ENCODE measurements at regions not wholly inside any gene's neighbourhood (a gene's known extent, or its start where the extent isn't known, plus 50 kb on each side); places are given as distances from the start of the nearest gene placed in this dataset.

DNA sequence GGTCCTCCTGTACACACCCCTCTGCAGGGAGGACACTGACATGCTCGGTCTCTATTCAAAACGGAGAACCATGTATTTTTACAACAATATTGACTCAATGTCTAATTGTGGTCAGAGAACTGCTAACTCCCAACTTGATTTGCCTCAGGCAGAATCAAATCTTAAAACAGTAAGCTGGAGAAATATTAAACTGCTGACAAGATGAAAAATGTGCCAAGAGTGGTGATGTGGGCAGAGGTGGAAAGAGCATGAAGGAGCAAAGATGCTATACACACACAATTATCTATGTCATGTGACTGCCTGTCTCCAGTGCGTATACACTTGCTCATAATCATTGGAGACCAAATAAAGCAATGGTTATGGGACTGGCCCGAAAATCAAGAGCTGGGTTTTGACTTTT is 556.1 kb upstream of the ZNF608 start:
- DNase-seq, result no peak

DNA sequence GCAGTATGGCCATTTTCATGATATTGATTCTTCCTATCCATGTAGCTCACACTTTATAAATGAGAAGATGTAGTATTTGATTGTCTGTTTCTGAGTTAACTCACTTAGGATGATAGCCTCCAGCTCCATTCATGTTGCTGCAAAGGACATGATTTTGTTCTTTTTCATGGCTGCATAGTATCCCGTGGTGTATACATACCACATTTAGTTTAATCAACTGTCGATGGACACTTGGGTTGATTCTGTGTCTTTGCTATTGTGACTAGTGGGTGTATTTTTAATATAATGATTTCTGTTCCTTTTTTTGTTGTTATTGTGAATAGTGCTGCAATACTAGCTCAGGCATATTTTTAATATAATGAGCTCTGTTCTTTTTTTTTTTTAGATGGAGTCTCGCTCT is 560.3 kb upstream of the ZNF608 start:
- DNase-seq, result no peak

DNA sequence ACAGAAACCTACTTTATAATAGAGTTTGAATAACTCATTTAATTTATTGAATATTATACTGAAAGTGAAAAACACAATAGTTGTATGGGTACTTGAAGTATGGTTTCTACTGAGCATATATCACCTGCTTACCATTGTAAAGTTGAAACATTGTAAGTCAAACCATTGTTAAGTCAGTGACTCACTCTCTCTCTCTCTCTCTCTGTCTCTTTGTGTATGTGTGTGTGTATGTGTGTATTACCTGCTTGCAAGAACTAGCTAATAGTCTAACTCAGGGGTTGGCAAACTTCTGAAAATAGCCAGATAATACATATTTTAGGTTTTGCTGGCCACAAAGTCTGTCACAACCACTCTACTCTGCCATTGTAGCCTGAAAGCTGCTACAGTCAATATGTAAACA is 564.3 kb upstream of the ZNF608 start:
- no peak for DNase-seq

DNA sequence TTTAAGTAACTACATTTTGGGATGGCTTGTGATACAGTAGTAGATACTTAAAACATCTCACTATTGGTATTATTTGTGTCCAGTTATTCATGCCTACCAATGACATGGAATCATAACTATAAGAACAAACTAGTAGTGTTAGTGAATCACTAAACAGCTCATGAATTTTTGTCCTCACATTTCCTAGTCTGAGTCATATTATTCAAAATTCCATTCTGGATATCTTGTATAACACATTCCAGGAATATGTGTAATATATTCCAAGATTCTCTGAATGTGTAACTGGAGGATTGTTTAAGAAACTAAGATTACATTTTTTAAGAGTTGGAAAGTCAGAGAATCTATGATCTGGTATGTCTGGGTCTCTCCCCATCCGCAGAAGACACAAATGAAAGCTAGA is 565.3 kb upstream of the ZNF608 start:
- DNase-seq, result no peak

DNA sequence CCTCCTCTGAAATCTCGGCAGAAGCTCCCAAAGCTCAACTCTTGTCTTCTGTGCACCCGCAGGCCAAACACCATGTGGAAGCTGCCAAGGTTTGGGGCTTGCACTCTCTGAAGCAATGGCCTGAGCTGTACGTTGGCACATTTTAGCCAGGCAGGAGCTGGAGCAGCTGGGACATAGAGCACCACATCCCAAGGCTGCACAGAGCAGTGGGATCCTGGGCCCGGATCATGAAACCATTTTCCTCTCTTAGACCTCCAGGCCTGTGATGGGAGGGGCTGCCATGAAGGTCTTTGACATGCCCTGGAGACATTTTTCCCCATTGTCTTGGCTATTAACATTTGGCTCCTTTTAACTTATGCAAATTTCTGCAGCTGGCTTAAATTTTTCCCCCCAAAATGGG is 567.1 kb upstream of the ZNF608 start:
- no peak for DNase-seq

DNA sequence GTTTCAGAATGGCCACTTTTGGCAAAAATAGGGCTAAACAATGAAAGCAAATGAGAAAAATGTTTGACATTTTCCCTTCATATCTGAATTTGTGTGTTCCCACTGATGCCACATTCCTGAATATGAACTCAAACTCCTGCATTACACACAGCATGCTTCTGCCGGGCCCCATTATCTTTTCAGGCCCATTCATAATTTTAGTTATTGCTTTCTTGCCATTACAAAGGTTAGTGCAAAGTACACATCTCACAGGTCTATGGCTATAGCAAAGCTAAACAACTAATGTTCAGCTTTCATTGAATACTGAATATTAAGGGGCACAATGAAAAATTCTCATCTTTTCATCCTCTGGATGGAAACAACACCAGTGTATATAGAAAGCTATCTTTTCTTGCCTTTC is 568.9 kb upstream of the ZNF608 start:
- no peak for DNase-seq

DNA sequence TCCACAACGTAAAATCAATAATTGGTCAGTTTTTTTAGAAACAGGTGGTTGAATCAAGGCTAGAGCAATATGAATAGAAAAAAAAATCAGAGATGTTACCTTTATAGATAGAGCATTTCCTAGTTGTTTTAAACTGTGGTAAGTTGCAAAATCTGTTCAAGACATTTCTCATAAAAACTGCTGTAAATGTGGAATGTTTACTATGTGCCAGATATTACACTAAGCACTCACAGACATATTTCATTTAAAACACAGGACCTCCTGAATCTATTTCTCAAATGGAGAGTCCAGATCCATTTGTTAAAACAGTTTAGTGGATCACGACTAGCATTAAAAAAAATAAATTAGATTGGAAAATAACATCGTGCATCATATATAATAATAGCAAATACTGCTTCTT is 570.0 kb upstream of the ZNF608 start:
- no peak for DNase-seq

DNA sequence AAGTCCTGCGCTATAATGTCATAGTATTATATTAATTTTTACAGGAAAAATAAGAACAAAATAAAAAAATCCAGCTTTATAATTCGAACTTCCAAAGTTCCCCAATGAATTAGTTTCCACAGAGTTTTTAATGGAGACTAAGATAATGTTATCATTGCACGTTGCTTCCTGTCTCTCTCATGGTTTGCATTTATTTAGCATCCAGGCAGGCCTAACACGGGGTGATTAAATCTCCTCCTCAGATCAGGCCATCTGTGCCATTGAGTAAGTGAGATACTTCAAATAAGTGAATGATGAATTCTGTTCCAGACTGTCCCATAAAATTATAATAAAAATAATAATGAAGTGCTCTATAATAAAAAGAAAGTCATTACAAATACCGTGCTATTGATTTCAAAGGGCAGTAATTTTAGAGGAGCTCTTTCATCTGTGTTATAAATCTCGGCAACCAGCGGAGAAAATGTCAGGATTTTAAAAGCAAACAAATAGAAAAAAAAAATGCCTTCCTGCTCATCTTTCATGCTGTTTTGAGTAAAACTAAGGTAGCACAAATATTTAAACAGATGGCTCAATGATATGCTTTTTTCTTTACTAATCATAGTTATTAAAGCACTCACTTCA is 570.6 kb upstream of the ZNF608 start:
- no peak for DNase-seq

DNA sequence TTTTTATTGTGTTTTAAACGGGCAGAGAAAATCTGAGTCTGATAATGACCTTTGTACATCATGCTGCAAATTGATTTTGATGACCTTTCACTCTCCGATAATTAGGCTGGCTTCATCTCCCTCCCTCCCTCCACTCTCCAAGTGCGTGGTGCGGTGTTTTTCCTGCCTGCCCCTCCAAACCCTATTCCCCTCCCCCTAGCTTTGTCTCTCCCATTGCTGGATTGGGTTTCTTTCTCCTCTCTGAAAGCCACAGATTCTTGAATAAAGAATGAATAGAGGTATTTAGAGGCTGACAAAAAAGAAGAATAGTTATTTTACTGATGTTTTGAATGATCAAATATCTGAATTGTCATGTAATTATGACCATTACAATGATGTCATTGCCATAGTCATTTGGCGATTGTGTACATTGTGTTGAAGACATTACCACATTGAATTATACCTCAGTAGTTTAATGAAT is 571.1 kb upstream of the ZNF608 start:
- DNase-seq, result no peak

DNA sequence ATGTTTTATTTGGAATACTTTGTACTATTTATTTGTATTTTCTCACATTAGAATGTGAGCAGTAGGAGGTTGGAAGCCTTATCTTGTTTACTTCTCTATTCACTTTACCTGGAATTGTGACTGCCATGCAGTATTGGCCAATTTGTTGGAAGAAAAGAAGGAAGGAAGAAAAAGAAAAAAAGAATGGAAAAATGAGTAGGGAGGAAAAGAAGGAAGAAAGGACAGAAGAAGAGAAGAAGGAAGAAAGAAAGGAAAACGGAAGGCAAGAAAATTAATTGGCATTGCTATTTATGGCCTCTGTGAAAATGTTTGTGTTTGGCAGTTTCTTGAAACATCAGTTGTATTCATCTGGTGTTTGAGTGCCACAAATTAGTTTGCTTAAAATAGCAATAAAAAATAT is 575.2 kb upstream of the ZNF608 start:
- DNase-seq, result no peak

DNA sequence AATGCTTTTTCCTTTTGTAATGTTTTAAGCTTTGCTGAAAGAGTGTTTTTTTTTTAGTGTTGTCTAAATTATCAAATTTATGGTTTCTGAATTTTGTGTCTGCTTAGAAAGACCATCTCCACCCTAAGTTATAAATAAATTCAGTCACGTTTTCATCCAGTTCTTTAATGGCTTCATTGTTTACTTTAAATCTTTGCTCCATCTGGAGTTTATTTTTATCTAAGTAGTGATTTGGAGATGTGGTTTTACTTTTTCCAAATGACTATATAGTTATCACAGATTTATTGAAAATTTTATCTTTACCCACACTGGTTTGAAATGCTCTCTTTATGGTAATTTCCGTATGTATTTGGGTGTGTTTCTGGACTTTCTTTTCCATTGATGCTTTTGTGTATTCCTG is 577.2 kb upstream of the ZNF608 start:
- DNase-seq, result no peak

DNA sequence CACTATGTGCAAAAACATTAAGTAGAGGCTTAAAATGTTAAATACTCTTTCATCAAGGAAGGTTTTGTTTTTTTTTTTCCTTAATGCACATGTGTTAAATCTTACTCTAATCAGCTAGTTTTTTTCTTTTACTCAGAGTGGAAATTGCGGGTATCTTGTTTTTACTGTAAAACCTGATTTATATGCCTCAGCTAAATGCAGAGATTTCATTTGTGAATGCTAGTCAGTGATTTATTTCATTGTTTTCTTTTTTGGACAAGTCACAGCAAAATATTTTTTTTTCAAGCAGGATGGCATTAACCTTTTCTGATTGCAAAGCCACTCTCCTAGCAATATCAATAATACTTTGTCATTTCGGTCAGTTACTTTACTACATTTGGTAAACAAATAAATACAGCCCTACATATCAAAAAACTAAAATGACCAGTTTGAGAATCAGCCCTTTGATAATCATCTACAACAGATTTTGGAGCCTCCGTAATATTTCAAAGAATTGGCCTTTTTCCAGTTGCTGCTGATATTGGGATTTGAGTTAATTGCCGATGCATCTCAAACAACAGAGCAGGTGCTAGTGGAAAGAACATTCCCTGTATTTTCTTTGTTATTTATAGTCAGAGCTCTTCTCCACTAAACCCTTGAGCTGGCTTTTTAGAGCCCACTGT is 579.2 kb upstream of the ZNF608 start:
- no peak for DNase-seq

DNA sequence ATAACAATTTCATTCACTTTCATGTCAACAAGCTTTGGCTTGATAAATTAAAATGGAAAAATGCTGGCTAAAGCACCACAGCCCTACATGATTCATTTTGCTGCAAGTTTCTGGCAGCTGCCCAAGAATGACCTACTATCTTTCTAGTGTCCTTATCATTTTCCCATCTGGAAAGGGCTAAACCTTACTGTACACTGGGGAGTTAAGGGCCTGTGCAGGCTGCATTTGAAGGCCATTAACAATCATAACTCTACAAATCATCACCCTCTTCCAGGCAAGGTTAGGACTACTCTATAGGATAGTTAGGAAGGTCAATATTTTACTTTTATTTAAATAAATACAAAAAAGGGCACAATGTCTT is 579.7 kb upstream of the ZNF608 start:
- no peak for DNase-seq

DNA sequence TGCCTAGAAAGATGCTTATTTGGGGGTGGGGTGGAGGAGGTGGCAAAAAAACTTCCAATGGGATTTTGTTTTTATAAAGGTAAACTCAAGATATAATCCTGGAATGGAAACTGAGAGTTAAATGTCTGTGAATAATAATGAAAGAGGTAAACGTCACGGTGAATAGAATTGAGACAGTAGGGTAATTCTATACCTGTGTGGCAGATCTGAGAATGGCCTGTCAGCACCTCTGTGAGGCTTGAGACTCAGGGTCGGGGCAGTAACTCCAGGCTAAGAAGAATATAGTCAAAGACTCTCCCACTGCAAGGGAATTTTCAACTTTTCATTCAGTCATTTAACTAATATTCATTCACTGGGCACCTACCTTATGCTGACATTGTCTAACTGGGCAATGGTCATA is 581.2 kb upstream of the ZNF608 start:
- no peak for DNase-seq

DNA sequence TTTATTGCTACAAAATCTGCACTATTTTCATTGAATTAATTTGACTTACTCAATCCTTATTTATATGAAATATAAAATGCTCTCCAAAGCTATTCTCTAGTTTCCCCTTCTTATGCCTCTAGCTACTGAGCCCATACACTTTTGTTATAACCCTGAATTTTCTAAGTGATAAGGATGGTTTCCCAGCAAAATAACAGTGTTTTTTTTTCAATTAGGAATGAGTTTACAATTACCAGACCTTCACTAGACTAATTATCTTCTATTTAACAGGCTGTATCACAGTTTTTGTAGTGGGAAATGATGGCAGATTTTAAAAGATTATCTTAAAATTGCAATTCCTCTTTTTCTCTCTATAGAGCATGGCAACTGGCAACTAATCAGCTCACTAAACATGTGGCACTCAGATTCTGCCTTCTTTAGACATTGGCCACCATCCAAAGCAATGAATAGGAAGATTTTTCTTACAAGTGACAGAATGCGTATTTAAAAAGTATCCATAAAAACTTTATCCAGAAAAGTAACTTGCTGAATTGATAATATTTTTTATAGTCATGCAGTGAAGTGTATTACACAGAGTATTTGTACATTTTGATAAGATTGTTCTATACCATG is 585.7 kb upstream of the ZNF608 start:
- DNase-seq, result no peak

DNA sequence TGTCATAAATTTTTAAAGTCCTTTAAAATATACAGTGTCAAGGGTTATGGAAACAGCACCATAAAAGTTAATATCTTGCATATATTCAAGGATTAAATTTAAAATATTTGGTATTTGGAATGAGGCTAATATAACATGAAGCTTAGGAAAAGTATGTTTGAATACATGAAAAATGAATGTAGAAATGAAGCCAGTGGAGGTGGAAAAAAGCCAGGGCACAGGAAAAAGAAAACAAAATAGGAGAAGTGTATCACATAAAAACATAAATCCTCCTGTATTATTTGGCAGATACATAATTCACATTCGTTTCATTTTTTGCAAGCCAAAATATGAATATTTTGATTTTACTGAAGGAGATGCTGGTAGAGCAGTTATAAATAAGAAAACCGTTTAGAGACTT is 587.0 kb upstream of the ZNF608 start:
- DNase-seq, result no peak

DNA sequence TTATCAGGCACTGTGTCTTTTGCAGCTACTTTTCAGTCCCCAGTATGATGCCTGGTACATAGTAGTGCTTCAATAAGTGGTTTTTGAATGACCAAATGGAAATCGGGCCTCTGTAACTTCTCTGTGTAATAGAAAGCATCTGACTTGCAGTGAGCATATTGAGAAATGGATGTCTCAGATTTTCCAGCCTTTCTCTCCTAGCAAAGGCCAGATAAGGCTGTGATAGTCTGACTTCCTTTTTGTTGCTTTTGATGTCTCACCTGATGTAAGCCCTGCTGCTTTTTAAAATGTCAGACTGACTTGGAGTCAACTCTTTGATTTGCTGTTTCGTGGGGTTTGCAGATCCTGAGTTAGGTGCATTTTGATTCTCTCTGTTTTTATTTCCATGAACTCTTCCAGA is 590.0 kb upstream of the ZNF608 start:
- DNase-seq, result no peak

DNA sequence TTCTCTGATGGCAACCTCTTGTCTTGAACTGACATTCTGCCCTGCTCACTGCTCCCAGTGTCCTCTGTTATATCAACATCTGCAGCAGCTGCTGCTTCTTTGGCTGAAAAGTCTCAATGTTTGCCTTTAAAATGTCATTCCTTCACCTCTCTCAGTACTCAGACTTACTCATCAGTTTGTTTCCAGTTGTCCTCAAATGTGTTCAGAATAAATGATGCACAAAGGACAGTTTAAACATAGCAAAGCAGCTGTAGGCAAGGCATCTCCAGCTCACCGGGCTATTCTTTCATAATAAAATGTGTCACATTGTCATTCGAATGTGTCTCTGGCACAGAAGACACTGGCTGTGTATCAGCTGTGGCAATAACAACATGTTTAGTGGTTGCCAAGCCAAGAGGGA is 590.9 kb upstream of the ZNF608 start:
- no peak for DNase-seq

DNA sequence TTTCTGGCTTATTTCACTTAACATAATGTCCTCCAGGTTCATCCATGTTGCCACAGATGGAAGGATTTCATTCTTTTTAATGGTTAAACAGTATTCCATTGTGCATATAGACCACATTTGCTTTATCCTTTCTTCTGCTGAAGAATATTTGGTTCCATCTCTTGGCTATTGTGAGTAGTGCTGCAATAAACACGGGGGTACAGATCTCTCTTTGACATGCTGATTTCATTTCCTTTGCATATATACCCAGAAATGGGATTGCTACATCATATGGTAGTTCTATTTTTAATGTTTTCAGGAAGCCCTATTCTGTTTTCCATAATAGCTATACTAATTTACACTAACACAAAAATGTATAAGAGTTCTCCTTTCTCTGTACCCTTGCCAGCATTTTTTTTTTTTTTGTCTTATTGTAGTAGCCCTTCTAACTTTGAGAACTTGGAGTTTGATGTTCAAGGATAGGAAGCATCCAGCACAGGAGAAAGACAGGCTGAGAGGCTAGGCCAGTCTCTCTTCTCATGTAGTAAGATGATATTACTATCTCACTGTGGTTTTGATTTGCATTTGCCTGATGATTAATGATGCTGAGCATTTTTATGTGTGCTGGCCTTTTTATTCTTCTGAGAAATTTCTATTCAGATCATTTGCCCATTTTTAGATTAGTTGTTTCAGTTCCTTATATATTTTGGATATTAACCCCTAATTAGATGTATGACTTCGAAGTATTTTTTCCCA is 592.2 kb upstream of the ZNF608 start:
- DNase-seq, result no peak

DNA sequence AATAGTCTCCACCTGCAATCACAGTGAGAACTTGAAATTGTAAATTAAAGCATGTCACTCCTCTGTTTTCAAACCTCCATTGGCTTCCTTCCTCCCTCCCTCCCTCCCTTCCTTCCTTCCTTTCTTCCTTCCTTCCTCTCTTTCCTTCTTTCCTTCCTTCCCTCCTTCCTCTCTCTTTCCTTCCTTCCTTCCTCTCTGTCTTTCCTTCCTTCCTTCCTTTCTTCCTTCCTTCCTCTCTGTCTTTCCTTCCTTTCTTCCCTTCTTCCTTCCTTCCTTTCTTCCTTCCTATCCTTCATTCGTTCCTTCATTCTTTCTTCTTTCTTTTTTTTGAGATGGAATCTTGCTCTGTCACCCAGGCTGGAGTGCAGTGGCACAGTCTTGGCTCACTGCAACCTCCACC is 595.0 kb upstream of the ZNF608 start:
- DNase-seq, result no peak

DNA sequence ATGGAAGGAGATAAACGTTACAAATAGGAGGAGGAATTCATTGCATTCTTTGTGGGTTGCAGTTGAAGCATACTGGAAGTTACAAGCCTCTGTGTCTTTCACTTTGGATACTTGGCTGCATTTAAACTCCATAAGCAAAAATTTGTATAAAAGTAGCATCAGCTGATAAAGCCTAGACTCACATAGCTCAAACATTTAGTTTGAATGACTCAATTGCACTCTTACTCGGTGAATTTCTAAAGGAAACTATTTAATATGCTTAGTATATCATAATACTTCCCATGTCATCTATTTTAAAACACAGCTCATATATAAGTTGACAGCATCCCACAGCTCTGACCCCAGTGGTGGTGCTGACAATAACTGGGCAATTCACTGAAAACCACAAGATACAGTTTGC is 596.6 kb upstream of the ZNF608 start:
- no peak for DNase-seq

DNA sequence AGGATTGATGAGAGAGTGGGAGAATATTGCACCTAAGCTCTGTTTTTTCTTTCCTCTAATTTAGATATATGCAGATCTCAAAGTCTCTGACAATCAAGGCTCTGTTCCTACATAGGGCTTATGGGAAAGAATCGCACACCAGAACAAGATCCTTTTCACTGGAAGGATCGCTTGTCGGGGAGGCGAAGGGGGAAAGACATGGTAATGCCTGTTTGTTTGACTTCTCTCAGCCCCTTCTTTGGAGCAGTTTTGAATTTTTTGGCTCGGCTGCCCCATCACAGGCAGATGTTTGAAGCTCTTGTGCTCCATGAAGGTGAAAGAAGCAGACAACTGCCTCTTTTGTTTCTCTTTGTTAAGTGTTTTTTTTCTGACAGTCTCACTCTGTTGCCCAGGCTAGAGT is 599.9 kb upstream of the ZNF608 start:
- no peak for DNase-seq

DNA sequence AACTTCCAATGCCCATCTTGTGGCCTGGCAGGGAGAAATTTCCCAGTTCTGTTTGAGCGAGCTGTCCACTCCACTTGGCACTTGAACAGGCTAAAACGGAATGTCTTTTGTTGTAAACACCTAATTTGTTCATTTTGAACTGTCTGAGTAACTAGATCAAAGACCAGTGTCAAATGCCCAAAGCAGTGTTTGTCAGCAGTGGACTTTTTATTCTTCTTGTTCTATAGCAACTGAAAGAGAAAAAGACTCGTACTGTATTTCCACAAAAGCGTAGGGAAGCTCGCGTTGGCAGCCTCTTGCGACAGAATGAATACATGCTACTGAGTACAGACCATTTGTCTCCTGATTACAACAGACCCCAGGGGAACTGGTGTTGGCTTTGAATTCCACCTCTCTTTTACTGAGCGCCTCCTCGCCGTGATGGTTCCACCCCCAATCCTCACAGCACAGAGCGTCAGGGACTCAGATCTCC is 601.8 kb upstream of the ZNF608 start:
- no peak for DNase-seq
